Activated naive CD8-positive, alpha-beta T cell treated with anti-CD3 and anti-CD28 coated beads, Interleukin-2, amount 10 ng/mL, durations not matched to agents 7 days and 5 days (primary cell): ENCODE measurements at regions not wholly inside any gene's neighbourhood (a gene's known extent, or its start where the extent isn't known, plus 50 kb on each side); places are given as distances from the start of the nearest gene placed in this dataset.

Source experiments
- ATAC-seq: fragments of 150-1000 bp; cut with Tn5 transposase; one replicate; pipeline ENCODE4 v1.10.0; 2021; ENCODE audit warnings: low read depth, moderate library complexity
- POLR2A ChIA-PET: fragments of 350-600 bp; sonication (Branson Sonifier 250); formaldehyde crosslinking; loops from one replicate; lab custom pipeline; 2021; ENCODE audit warnings: antibody characterized with exemption; lab: Charles Lee
- DNase-seq: peaks from one replicate; pipeline ENCODE4 v3.0.0; 2021
- H3K27ac Mint-ChIP-seq: one replicate; pipeline ENCODE4 v1.8.0; 2022; ENCODE audit warnings: mild to moderate bottlenecking, mixed read lengths
- H3K27me3 Mint-ChIP-seq: one replicate; pipeline ENCODE4 v1.8.0; 2022; ENCODE audit warnings: mild to moderate bottlenecking, moderate library complexity, mixed read lengths
- H3K36me3 Mint-ChIP-seq: one replicate; pipeline ENCODE4 v1.8.0; 2021; ENCODE audit warnings: mild to moderate bottlenecking, mixed read lengths
- H3K4me1 Mint-ChIP-seq: one replicate; pipeline ENCODE4 v1.8.0; 2021; ENCODE audit warnings: mixed read lengths
- H3K4me3 Mint-ChIP-seq: one replicate; pipeline ENCODE4 v1.8.0; 2022; ENCODE audit warnings: mild to moderate bottlenecking, moderate library complexity, mixed read lengths
- H3K9me3 Mint-ChIP-seq: one replicate; pipeline ENCODE4 v1.8.0; 2021; ENCODE audit warnings: mixed read lengths

DNA sequence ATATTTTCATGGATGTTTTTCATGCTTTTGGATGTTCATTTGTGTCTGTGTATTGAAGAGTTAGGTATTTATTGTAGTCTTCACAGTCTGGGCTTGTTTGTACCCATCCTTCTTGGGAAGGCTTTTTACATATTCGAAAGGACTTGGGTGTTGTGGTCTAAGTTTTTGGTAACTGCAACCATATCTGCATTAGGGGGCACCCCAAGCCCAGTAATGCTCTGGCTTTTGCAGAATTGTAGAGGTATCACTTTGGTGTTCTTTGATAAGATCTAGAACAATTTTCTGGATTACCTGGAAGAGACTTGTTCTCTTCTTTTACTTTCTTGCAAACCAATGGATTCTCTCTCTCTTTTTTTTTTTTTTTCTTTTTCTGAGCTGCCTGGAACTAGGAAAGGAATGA is 581.3 kb downstream of the DACH1 start:
- DNase-seq (no peak), ATAC-seq (no peak)
- Mint-ChIP-seq H3K4me3 (no peak overlapping the region), H3K27ac (no peak overlapping the region), H3K27me3 (peaks cover 11% of the 10 kb centered on the region), H3K9me3 (peaks cover 2% of the 10 kb centered on the region), H3K4me1 (peaks cover under 1% of the 10 kb centered on the region), H3K36me3 (peaks cover 3% of the 10 kb centered on the region)
- POLR2A ChIA-PET: no interaction called here

- no peak overlapping the region for H3K27ac Mint-ChIP-seq
- H3K4me3 Mint-ChIP-seq: no peak overlapping the region
- POLR2A ChIA-PET: no interaction called here
- H3K4me1 Mint-ChIP-seq: no peaks in the 10 kb centered on the region
- no peaks in the 10 kb centered on the region for H3K27me3 Mint-ChIP-seq
- DNase-seq (no peak), ATAC-seq (no peak)
- no peaks in the 10 kb centered on the region for H3K9me3 Mint-ChIP-seq
- H3K36me3 Mint-ChIP-seq: no peaks in the 10 kb centered on the region
Measured at GRCh38 chr13:71278512-71278911, 588.5 kb downstream of the DACH1 start.

- POLR2A ChIA-PET: no interaction called here
- H3K4me1 Mint-ChIP-seq: no peaks in the 10 kb centered on the region
- H3K9me3 Mint-ChIP-seq: no peaks in the 10 kb centered on the region
- no peaks in the 10 kb centered on the region for H3K27me3 Mint-ChIP-seq
- ATAC-seq: no peak
- H3K36me3 Mint-ChIP-seq: no peaks in the 10 kb centered on the region
- H3K4me3 Mint-ChIP-seq: no peak overlapping the region
- no peak for DNase-seq
- H3K27ac Mint-ChIP-seq: no peak overlapping the region
Measured at GRCh38 chr13:71274923-71275608, 591.9 kb downstream of the DACH1 start.

- Mint-ChIP-seq H3K4me1 (no peaks in the 10 kb centered on the region), H3K4me3 (no peak overlapping the region), H3K36me3 (no peaks in the 10 kb centered on the region), H3K27ac (no peak overlapping the region), H3K9me3 (no peaks in the 10 kb centered on the region), H3K27me3 (peaks cover 2% of the 10 kb centered on the region)
- POLR2A ChIA-PET: no interaction called here
- ATAC-seq (no peak), DNase-seq (no peak)
Measured at GRCh38 chr13:71261256-71261655, 605.7 kb downstream of the DACH1 start.

- ATAC-seq (no peak), DNase-seq (no peak)
- H3K27ac Mint-ChIP-seq: no peak overlapping the region
- H3K4me3 Mint-ChIP-seq: no peak overlapping the region
- no peaks in the 10 kb centered on the region for H3K4me1 Mint-ChIP-seq
- H3K9me3 Mint-ChIP-seq: no peaks in the 10 kb centered on the region
- POLR2A ChIA-PET: no interaction called here
- H3K36me3 Mint-ChIP-seq: no peaks in the 10 kb centered on the region
- peaks cover 2% of the 10 kb centered on the region for H3K27me3 Mint-ChIP-seq
Measured at GRCh38 chr13:71260246-71260645, 606.8 kb downstream of the DACH1 start.

GRCh38 chr13:71255633-71256032 is 611.4 kb downstream of the DACH1 start:
- H3K9me3 Mint-ChIP-seq: no peaks in the 10 kb centered on the region
- H3K4me3 Mint-ChIP-seq: no peak overlapping the region
- no peak for ATAC-seq
- H3K27ac Mint-ChIP-seq: no peak overlapping the region
- H3K36me3 Mint-ChIP-seq: no peaks in the 10 kb centered on the region
- H3K27me3 Mint-ChIP-seq: no peaks in the 10 kb centered on the region
- H3K4me1 Mint-ChIP-seq: no peaks in the 10 kb centered on the region
- DNase-seq: no peak
- POLR2A ChIA-PET: no interaction called here

- POLR2A ChIA-PET: no interaction called here
- Mint-ChIP-seq H3K4me1 (no peaks in the 10 kb centered on the region), H3K36me3 (no peaks in the 10 kb centered on the region), H3K4me3 (no peak overlapping the region), H3K9me3 (no peaks in the 10 kb centered on the region), H3K27me3 (no peaks in the 10 kb centered on the region), H3K27ac (no peak overlapping the region)
- DNase-seq: no peak
- no peak for ATAC-seq
Measured at GRCh38 chr13:71254384-71254783, 612.6 kb downstream of the DACH1 start.

GRCh38 chr13:71252184-71252704 is 614.8 kb downstream of the DACH1 start:
- Mint-ChIP-seq H3K36me3 (no peaks in the 10 kb centered on the region), H3K9me3 (no peaks in the 10 kb centered on the region), H3K27ac (no peak overlapping the region), H3K27me3 (no peaks in the 10 kb centered on the region), H3K4me3 (no peak overlapping the region), H3K4me1 (no peaks in the 10 kb centered on the region)
- POLR2A ChIA-PET: no interaction called here
- no peak for ATAC-seq
- DNase-seq: no peak

GRCh38 chr13:71251292-71251951 is 615.6 kb downstream of the DACH1 start:
- DNase-seq (no peak), ATAC-seq (no peak)
- H3K27me3 Mint-ChIP-seq: no peaks in the 10 kb centered on the region
- POLR2A ChIA-PET: no interaction called here
- no peak overlapping the region for H3K4me3 Mint-ChIP-seq
- no peaks in the 10 kb centered on the region for H3K4me1 Mint-ChIP-seq
- no peaks in the 10 kb centered on the region for H3K36me3 Mint-ChIP-seq
- H3K27ac Mint-ChIP-seq: no peak overlapping the region
- no peaks in the 10 kb centered on the region for H3K9me3 Mint-ChIP-seq

GRCh38 chr13:71249011-71249410 is 618.0 kb downstream of the DACH1 start:
- H3K9me3 Mint-ChIP-seq: no peaks in the 10 kb centered on the region
- no peaks in the 10 kb centered on the region for H3K36me3 Mint-ChIP-seq
- H3K27ac Mint-ChIP-seq: no peak overlapping the region
- H3K27me3 Mint-ChIP-seq: no peaks in the 10 kb centered on the region
- no peak overlapping the region for H3K4me3 Mint-ChIP-seq
- POLR2A ChIA-PET: no interaction called here
- H3K4me1 Mint-ChIP-seq: no peaks in the 10 kb centered on the region
- DNase-seq (no peak), ATAC-seq (no peak)

- no peak for ATAC-seq
- no peaks in the 10 kb centered on the region for H3K36me3 Mint-ChIP-seq
- H3K27me3 Mint-ChIP-seq: no peaks in the 10 kb centered on the region
- H3K4me1 Mint-ChIP-seq: no peaks in the 10 kb centered on the region
- DNase-seq: no peak
- H3K27ac Mint-ChIP-seq: no peak overlapping the region
- POLR2A ChIA-PET: no interaction called here
- H3K4me3 Mint-ChIP-seq: no peak overlapping the region
- H3K9me3 Mint-ChIP-seq: no peaks in the 10 kb centered on the region
Measured at GRCh38 chr13:71244161-71244560, 622.8 kb downstream of the DACH1 start.

GRCh38 chr13:71242201-71242600 is 624.8 kb downstream of the DACH1 start:
- H3K36me3 Mint-ChIP-seq: no peaks in the 10 kb centered on the region
- DNase-seq (no peak), ATAC-seq (no peak)
- no peaks in the 10 kb centered on the region for H3K9me3 Mint-ChIP-seq
- POLR2A ChIA-PET: no interaction called here
- no peaks in the 10 kb centered on the region for H3K4me1 Mint-ChIP-seq
- H3K27me3 Mint-ChIP-seq: no peaks in the 10 kb centered on the region
- H3K4me3 Mint-ChIP-seq: no peak overlapping the region
- no peak overlapping the region for H3K27ac Mint-ChIP-seq

GRCh38 chr13:71240911-71241310 is 626.1 kb downstream of the DACH1 start:
- Mint-ChIP-seq H3K36me3 (no peaks in the 10 kb centered on the region), H3K4me1 (no peaks in the 10 kb centered on the region), H3K27ac (no peak overlapping the region), H3K9me3 (no peaks in the 10 kb centered on the region), H3K27me3 (no peaks in the 10 kb centered on the region), H3K4me3 (no peak overlapping the region)
- POLR2A ChIA-PET: no interaction called here
- DNase-seq (no peak), ATAC-seq (no peak)

DNA sequence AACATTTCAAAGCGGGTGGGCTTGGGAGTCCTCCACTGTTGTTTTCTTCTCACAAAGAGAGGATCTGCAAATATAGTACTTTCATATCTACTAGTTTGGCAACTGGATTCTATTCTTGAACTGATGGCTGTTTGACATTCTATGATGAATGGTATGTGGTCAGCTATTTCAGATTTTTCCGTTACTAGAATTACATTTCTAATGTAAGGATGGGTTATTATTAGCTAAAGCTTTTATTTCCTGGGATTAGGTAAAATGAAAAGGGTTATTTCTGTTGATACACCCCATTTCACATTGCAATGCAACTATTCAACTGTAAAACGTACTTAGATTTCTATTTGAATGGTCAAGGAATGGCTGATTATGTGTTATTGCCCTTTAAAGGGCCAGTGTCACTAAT is 629.7 kb downstream of the DACH1 start:
- DNase-seq: no peak
- H3K4me1 Mint-ChIP-seq: no peaks in the 10 kb centered on the region

More for the DNA sequence above, 629.7 kb downstream of the DACH1 start:
- Mint-ChIP-seq H3K36me3 (no peaks in the 10 kb centered on the region), H3K27ac (no peak overlapping the region), H3K27me3 (no peaks in the 10 kb centered on the region), H3K9me3 (no peaks in the 10 kb centered on the region), H3K4me3 (no peak overlapping the region)
- no peak for ATAC-seq
- POLR2A ChIA-PET: no interaction called here
